Endodermal cell (in vitro differentiated cells): ENCODE measurements at regions not wholly inside any gene's neighbourhood (a gene's known extent, or its start where the extent isn't known, plus 50 kb on each side); places are given as distances from the start of the nearest gene placed in this dataset.

ENCODE experiments used
- DNase-seq: peaks from one replicate; pipeline ENCODE4 v3.0.0-alpha.2; 2017
- H3K27ac ChIP-seq: 2 replicates; pipeline ENCODE4 v1.5.1; 2013; ENCODE audit warnings: mild to moderate bottlenecking, low read depth, low read length, moderate library complexity
- H3K27me3 ChIP-seq: 2 replicates; pipeline ENCODE4 v1.6.1; 2013; ENCODE audit warnings: mild to moderate bottlenecking, low read length, moderate library complexity; ENCODE audit not compliant: insufficient read depth, control insufficient read depth, poor library complexity, severe bottlenecking
- H3K36me3 ChIP-seq: 2 replicates; pipeline ENCODE4 v1.7.0; 2013; ENCODE audit warnings: mild to moderate bottlenecking, low read length, moderate library complexity; ENCODE audit not compliant: control insufficient read depth, insufficient read depth
- H3K4me1 ChIP-seq: one replicate; pipeline ENCODE4 v1.7.0; 2013; ENCODE audit warnings: low read length; ENCODE audit not compliant: control insufficient read depth, insufficient read depth
- H3K4me3 ChIP-seq: 2 replicates; pipeline ENCODE4 v1.5.1; 2013; ENCODE audit warnings: mild to moderate bottlenecking, low read length, moderate library complexity
- H3K9ac ChIP-seq: 2 replicates; pipeline ENCODE4 v1.6.1; 2013; ENCODE audit warnings: mild to moderate bottlenecking, low read length, moderate library complexity; ENCODE audit not compliant: poor library complexity, severe bottlenecking; ENCODE audit errors: extremely low read depth
- H3K9me3 ChIP-seq: 2 replicates; pipeline ENCODE4 v1.6.1; 2013; ENCODE audit warnings: mild to moderate bottlenecking, low read length, moderate library complexity; ENCODE audit not compliant: control insufficient read depth
- H3K27ac Mint-ChIP-seq: 2 replicates; pipeline ENCODE4 v1.8.0; 2020; ENCODE audit warnings: mixed read lengths
- H3K27me3 Mint-ChIP-seq: 2 replicates; pipeline ENCODE4 v1.8.0; 2021; ENCODE audit warnings: mild to moderate bottlenecking, mixed read lengths; ENCODE audit not compliant: insufficient read depth
- H3K36me3 Mint-ChIP-seq: 2 replicates; pipeline ENCODE4 v1.8.0; 2020; ENCODE audit warnings: low read depth, mixed read lengths
- H3K4me1 Mint-ChIP-seq: 2 replicates; pipeline ENCODE4 v1.8.0; 2020; ENCODE audit warnings: mixed read lengths
- H3K4me3 Mint-ChIP-seq: 2 replicates; pipeline ENCODE4 v1.8.0; 2020; ENCODE audit warnings: mild to moderate bottlenecking, moderate library complexity, mixed read lengths
- H3K9me3 Mint-ChIP-seq: 2 replicates; pipeline ENCODE4 v1.8.0; 2020; ENCODE audit warnings: mild to moderate bottlenecking, mixed read lengths
- WGBS, 2 experiments: methylation state at CpG; one replicate each; pipeline versions ENCODE4 v1.1.5 to v1.1.7; 2013; ENCODE audit warnings: missing lambda C conversion rate in 2 of 2, mixed read lengths in 1 of 2; ENCODE audit not compliant: insufficient coverage in 1 of 2, insufficient read length in 1 of 2; 5-methylcytosine and 5-hydroxymethylcytosine counted together
- TF ChIP-seq, protein P1 (sequence below): fragments of 200-600 bp; sonication (generic); conservative IDR thresholded peaks from 2 replicates; pipeline ENCODE4 v1.5.0; 2021; ENCODE audit warnings: antibody characterized with exemption, mild to moderate bottlenecking

DNA sequence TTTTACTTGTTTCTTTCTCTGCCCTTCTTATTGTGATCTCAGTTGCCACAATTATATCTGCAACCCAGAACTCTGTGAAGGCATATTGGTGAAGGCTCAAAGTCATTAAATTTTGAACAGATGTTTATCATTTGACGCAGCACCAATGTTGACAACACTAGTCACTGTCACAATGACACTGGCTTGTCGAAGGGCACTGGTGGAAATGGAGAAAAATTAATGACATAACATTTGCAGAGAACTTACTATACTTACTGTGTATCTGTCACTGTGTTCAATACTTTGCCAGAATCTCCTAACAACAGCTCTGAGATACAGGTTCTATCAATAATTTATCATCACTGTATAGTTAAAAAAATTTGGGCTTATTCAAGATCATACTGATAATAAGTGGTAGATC, 1213.7 kb downstream of the NCAM2 start:
- H3K4me3 Mint-ChIP-seq, result no peak overlapping the region
- H3K4me1 Mint-ChIP-seq, result no peaks in the 10 kb centered on the region
- Histone ChIP-seq H3K27ac (no peak overlapping the region), H3K4me3 (no peak overlapping the region), H3K9ac (no peak overlapping the region), H3K9me3 (no peaks in the 10 kb centered on the region), H3K4me1 (no peaks in the 10 kb centered on the region), H3K36me3 (no peaks in the 10 kb centered on the region), H3K27me3 (no peaks in the 10 kb centered on the region)
- 100% methylated on average over 2 of the region's 2 CpGs; no CpG with 5 or more reads in 1 of the 2 experiments for WGBS, 2 experiments
- no peak for DNase-seq
- H3K27me3 Mint-ChIP-seq, result no peaks in the 10 kb centered on the region
- H3K36me3 Mint-ChIP-seq, result no peaks in the 10 kb centered on the region
- no peaks in the 10 kb centered on the region for H3K9me3 Mint-ChIP-seq
- TF ChIP-seq, protein P1, sequence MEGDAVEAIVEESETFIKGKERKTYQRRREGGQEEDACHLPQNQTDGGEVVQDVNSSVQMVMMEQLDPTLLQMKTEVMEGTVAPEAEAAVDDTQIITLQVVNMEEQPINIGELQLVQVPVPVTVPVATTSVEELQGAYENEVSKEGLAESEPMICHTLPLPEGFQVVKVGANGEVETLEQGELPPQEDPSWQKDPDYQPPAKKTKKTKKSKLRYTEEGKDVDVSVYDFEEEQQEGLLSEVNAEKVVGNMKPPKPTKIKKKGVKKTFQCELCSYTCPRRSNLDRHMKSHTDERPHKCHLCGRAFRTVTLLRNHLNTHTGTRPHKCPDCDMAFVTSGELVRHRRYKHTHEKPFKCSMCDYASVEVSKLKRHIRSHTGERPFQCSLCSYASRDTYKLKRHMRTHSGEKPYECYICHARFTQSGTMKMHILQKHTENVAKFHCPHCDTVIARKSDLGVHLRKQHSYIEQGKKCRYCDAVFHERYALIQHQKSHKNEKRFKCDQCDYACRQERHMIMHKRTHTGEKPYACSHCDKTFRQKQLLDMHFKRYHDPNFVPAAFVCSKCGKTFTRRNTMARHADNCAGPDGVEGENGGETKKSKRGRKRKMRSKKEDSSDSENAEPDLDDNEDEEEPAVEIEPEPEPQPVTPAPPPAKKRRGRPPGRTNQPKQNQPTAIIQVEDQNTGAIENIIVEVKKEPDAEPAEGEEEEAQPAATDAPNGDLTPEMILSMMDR, result no peak
- H3K27ac Mint-ChIP-seq, result no peak overlapping the region

DNA sequence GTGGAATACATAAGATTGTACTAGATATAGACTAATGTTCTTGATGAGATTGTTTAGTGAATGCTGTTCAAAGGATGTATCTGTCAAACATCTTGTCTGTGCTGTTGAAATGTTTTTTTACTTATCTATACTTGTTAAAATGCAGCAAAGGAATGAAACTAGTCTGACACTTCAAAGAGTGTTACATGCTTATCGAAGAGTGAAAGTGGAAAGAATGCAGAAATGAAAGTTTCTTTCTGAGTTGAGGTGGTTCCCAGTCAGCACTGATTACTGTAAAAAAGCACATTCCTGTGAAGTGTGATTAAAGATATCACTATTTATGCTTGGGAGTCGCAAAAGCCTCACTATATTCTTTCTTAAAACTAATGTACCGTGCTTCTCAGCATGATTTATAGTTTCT, 1225.2 kb downstream of the NCAM2 start:
- Mint-ChIP-seq H3K9me3 (no peaks in the 10 kb centered on the region), H3K4me1 (peaks cover 5% of the 10 kb centered on the region), H3K36me3 (no peaks in the 10 kb centered on the region), H3K27ac (no peak overlapping the region), H3K4me3 (no peak overlapping the region), H3K27me3 (no peaks in the 10 kb centered on the region)
- Histone ChIP-seq H3K4me1 (no peaks in the 10 kb centered on the region), H3K27ac (no peak overlapping the region), H3K27me3 (no peaks in the 10 kb centered on the region), H3K9me3 (no peaks in the 10 kb centered on the region), H3K4me3 (no peak overlapping the region), H3K9ac (no peak overlapping the region), H3K36me3 (no peaks in the 10 kb centered on the region)
- DNase-seq, result no peak
- TF ChIP-seq, protein P1, result no peak
- WGBS, 2 experiments, result 88 to 100% methylated on average over 1 to 3 of the region's 3 CpGs

DNA sequence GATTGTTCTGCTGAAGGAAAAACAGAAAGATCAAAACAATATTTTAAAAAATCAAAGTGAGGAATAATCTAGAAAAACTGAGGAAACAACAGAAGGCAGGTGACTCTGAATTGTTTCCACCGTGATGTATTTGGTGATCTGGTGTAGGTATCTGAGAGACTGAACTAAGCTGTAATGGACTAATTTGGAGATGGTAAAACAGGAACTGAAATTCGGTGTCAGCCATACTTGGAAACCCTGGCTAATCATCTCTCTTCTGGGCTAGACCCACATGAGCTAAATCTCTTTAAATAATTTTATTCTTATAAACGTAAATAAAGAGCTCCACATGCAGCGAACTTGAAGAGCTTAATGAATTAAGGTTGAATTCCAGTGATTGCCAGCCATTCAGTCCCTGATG, 1226.1 kb downstream of the NCAM2 start:
- Histone ChIP-seq H3K27me3 (no peaks in the 10 kb centered on the region), H3K36me3 (no peaks in the 10 kb centered on the region), H3K4me3 (no peak overlapping the region), H3K9ac (no peak overlapping the region), H3K27ac (no peak overlapping the region), H3K9me3 (no peaks in the 10 kb centered on the region), H3K4me1 (no peaks in the 10 kb centered on the region)
- H3K36me3 Mint-ChIP-seq, result no peaks in the 10 kb centered on the region
- WGBS, 2 experiments, result 95 to 100% methylated on average over 1 to 4 of the region's 4 CpGs
- H3K27ac Mint-ChIP-seq, result no peak overlapping the region
- H3K4me1 Mint-ChIP-seq, result peaks cover 5% of the 10 kb centered on the region
- DNase-seq, result no peak
- TF ChIP-seq, protein P1, result no peak
- H3K27me3 Mint-ChIP-seq, result no peaks in the 10 kb centered on the region
- H3K9me3 Mint-ChIP-seq, result no peaks in the 10 kb centered on the region
- no peak overlapping the region for H3K4me3 Mint-ChIP-seq
